Ammon's horn (tissue), 1 donor: ENCODE measurements at regions not wholly inside any gene's neighbourhood (a gene's known extent, or its start where the extent isn't known, plus 50 kb on each side); places are given as distances from the start of the nearest gene placed in this dataset.
A peak's percentile ranks its signal among the peaks of the same experiment; 100 is the strongest.
"Not testable (repeated sequence)": the region's sequence is repeated elsewhere in the genome, so short reads cannot be mapped to it uniquely, and the experiment has no call there.

Source experiments
- DNase-seq: peaks from one replicate; pipeline ENCODE4 v3.0.0-alpha.2; 2016; ENCODE audit warnings: low spot score

- no peak for DNase-seq
Observed at GRCh38 chr3:124043023-124043422, 51.1 kb upstream of the ROPN1 start.

- no peak for DNase-seq
Observed at GRCh38 chr3:124044956-124045355, 53.0 kb upstream of the ROPN1 start.

- DNase-seq, result no peak
Observed at GRCh38 chr3:124048967-124049798, 57.3 kb upstream of the ROPN1 start.

GRCh38 chr3:124051636-124052035 is 59.7 kb upstream of the ROPN1 start:
- no peak for DNase-seq

- DNase-seq, result no peak
Observed at GRCh38 chr3:124053871-124054270, 61.9 kb upstream of the ROPN1 start.

- no peak for DNase-seq
Observed at GRCh38 chr3:124056846-124057245, 64.9 kb upstream of the ROPN1 start.

- no peak for DNase-seq
Observed at GRCh38 chr3:124057420-124057819, 65.5 kb upstream of the ROPN1 start.

GRCh38 chr3:124059580-124059979 is 67.7 kb upstream of the ROPN1 start:
- no peak for DNase-seq

GRCh38 chr3:124063197-124063909 is 71.4 kb upstream of the ROPN1 start:
- no peak for DNase-seq

- DNase-seq, result no peak
Observed at GRCh38 chr3:124064050-124064449, 72.1 kb upstream of the ROPN1 start.

GRCh38 chr3:124066543-124066942 is 74.6 kb upstream of the ROPN1 start:
- DNase-seq, result not testable (repeated sequence)

- not testable (repeated sequence) for DNase-seq
Observed at GRCh38 chr3:124069706-124070105, 77.8 kb upstream of the ROPN1 start.

GRCh38 chr3:124075090-124075489 is 83.2 kb upstream of the ROPN1 start:
- not testable (repeated sequence) for DNase-seq

- DNase-seq, result peak; percentile 17
Observed at GRCh38 chr3:124075753-124076152, 83.8 kb upstream of the ROPN1 start.

GRCh38 chr3:124076235-124076634 is 84.3 kb upstream of the ROPN1 start:
- no peak for DNase-seq

- DNase-seq, result peak; percentile 41
Observed at GRCh38 chr3:124078953-124079911, 87.3 kb upstream of the ROPN1 start.

- no peak for DNase-seq
Observed at GRCh38 chr3:124079912-124080276, 88.0 kb upstream of the ROPN1 start.

GRCh38 chr3:124082343-124082742 is 90.4 kb upstream of the ROPN1 start:
- DNase-seq, result no peak

- DNase-seq, result no peak
Observed at GRCh38 chr3:124084022-124084881, 92.3 kb upstream of the ROPN1 start.

- DNase-seq, result no peak
Observed at GRCh38 chr3:124088801-124089200, 96.9 kb upstream of the ROPN1 start.

- DNase-seq, result no peak
Observed at GRCh38 chr3:124089214-124089613, 97.3 kb upstream of the ROPN1 start.
